Effector CD4-positive, alpha-beta T cell (primary cell): ENCODE measurements at regions not wholly inside any gene's neighbourhood (a gene's known extent, or its start where the extent isn't known, plus 50 kb on each side); places are given as distances from the start of the nearest gene placed in this dataset.

Source experiments
- DNase-seq: peaks from one replicate; pipeline ENCODE4 v3.0.0-alpha.2; 2020

GRCh38 chr9:129278391-129279237 is 100.6 kb upstream of the IER5L start:
- DNase-seq: no peak

- no peak for DNase-seq
These were observed 98.6 kb upstream of the IER5L start for GRCh38 chr9:129276486-129277230.

- DNase-seq: no peak
These were observed 97.7 kb upstream of the IER5L start for GRCh38 chr9:129275626-129276247.

- no peak for DNase-seq
These were observed 96.1 kb upstream of the IER5L start for GRCh38 chr9:129273941-129274684.

- DNase-seq: no peak
These were observed 95.3 kb upstream of the IER5L start for GRCh38 chr9:129273136-129273895.

- no peak for DNase-seq
These were observed 94.4 kb upstream of the IER5L start for GRCh38 chr9:129272348-129273025.

- no peak for DNase-seq
These were observed 92.9 kb upstream of the IER5L start for GRCh38 chr9:129270903-129271431.

- DNase-seq: no peak
These were observed 92.1 kb upstream of the IER5L start for GRCh38 chr9:129270205-129270604.

- DNase-seq: no peak
These were observed 89.1 kb upstream of the IER5L start for GRCh38 chr9:129267141-129267540.

- no peak for DNase-seq
These were observed 88.5 kb upstream of the IER5L start for GRCh38 chr9:129266536-129266935.

GRCh38 chr9:129264388-129264787 is 86.3 kb upstream of the IER5L start:
- DNase-seq: no peak

GRCh38 chr9:129263836-129264235 is 85.8 kb upstream of the IER5L start:
- DNase-seq: no peak

GRCh38 chr9:129262261-129262660 is 84.2 kb upstream of the IER5L start:
- no peak for DNase-seq

GRCh38 chr9:129259375-129259774 is 81.3 kb upstream of the IER5L start:
- no peak for DNase-seq

- DNase-seq: no peak
These were observed 80.8 kb upstream of the IER5L start for GRCh38 chr9:129258823-129259301.

- DNase-seq: peak; percentile 83
These were observed 80.2 kb upstream of the IER5L start for GRCh38 chr9:129258124-129258822.

- DNase-seq: no peak
These were observed 79.1 kb upstream of the IER5L start for GRCh38 chr9:129256959-129257713.

GRCh38 chr9:129254566-129255287 is 76.7 kb upstream of the IER5L start:
- DNase-seq: no peak

GRCh38 chr9:129253803-129254381 is 75.8 kb upstream of the IER5L start:
- no peak for DNase-seq
